ENCODE measurements at regions not wholly inside any gene's neighbourhood (a gene's known extent, or its start where the extent isn't known, plus 50 kb on each side); places are given as distances from the start of the nearest gene placed in this dataset.
"Not testable (repeated sequence)": the region's sequence is repeated elsewhere in the genome, so short reads cannot be mapped to it uniquely, and the experiment has no call there.

GRCh38 chr2:18062892-18063291 is 184.4 kb downstream of the KCNS3 start:
- in situ Hi-C loops (cut with HindIII; ENCODE audit: low sequenced_read_pairs) = no loop called here

GRCh38 chr2:18061717-18062116 is 183.2 kb downstream of the KCNS3 start:
- in situ Hi-C loops (cut with HindIII; ENCODE audit: low sequenced_read_pairs) = no loop called here

DNA sequence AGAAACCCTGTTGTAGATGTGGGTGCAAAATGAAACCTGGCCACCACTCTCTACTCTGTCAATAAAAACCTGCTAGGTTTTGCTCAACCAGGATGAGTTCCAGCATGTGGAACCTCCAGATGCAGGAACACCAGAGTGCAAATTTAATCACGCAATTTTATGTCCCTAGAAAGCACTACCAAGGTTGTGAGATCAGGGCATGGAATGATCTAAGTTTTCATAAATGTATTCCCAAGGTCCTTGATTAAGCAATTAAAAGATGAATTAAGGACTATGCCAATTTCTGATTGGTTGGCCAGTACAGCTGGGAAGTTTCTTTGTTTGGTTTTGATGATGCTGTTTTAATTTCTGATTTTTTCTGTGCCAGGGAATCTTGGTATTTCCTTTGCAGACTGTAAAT is 179.2 kb downstream of the KCNS3 start:
- in situ Hi-C loops (cut with HindIII; ENCODE audit: low sequenced_read_pairs) = no loop called here

DNA sequence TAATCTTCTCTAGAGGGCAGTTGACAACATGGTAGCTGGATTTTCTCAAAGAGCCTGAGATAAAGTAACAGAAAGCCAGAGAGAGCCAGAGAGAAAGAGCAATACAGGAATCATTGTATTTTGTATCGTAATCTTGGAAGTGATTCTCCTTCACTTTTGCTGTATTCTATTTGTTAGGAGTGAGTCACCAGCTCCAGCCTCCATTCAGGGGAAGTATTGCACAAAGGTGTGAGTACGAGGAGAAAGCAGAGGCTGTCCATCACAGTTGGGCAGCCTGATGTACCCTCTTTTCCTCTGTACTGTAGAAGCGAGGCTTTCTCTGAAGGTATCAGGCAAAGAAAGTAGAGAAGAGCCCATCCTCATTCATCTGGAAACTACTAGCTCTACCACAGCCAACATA is 176.8 kb downstream of the KCNS3 start:
- in situ Hi-C loops (cut with HindIII; ENCODE audit: low sequenced_read_pairs) = no loop called here

DNA sequence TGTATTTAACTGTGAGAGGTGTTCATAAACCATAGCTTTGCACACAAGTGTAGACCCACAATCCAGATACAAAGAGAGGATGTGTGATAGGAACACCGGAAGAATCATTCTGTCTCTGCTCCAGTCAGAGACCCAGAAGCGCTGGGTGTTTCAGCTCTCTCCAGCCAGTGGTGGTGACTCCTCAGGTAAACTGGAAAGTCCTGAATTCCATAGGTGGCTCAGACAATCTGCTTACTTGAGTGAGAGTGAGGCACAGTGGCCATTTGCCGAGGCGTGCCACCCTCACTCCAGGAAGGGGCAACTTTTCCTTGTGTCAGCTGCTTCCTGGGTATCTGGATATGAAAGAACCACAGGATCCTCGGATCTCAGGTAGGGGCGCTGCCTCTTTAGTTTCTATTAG is 171.5 kb downstream of the KCNS3 start:
- in situ Hi-C loops (cut with HindIII; ENCODE audit: low sequenced_read_pairs) = no loop called here

GRCh38 chr2:18049325-18049724 is 170.9 kb downstream of the KCNS3 start:
- in situ Hi-C loops (cut with HindIII; ENCODE audit: low sequenced_read_pairs) = no loop called here

- in situ Hi-C loops (cut with HindIII; ENCODE audit: low sequenced_read_pairs) = no loop called here
Measured at GRCh38 chr2:18047896-18048657, 169.6 kb downstream of the KCNS3 start.

GRCh38 chr2:18047213-18047611 is 168.7 kb downstream of the KCNS3 start:
- in situ Hi-C loops (cut with HindIII; ENCODE audit: low sequenced_read_pairs) = no loop called here

DNA sequence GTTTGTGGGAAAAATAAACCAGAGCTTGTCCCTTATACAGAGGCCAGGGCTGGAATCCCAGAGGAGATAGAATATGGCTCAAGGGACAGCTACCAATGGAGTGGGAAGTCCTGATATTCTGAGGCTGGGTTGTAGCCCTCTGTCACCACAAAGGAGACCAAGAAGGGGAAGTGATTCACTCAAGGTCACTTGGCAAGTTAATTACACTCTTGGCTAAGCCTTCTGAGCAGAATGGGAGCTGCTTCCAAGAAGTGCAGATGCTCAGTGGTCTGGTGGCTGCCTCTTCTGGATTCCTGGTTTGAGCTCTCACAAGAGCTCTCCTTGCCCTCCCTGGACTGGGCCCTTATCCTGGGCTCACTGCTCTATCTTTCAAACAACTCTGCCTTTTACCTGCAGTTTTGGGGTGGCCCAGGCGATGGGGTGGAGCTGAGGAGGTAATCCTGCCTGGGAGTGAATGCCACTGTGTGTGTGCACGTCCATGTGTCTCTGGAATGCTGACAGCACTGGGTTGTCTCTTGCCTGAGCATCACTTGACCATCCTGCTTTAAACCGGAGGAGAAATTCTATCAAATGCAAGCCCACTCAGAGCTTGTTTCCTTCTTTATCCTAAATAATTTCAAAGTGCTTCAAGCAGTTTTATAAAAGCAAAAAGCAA is 168.2 kb downstream of the KCNS3 start:
- in situ Hi-C loops (cut with HindIII; ENCODE audit: low sequenced_read_pairs) = no loop called here

DNA sequence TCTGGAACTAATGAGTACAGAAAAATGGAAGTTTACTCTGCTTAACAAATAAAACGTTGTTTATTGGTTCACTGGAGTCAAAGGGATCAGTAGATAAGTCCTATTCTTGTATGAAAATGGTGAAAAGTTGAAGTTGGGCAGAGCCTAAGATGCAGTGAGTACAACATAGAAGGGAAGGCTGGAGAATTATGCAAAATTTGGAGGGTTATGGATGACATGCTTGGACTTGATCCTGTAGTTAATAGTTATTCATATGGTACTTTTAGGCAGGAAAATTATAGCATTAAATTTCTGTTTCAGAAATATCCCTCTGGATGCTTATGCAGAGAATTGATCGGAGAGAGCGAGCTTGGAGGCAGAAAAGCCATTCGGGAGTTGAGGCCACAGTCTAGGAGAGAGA is 167.6 kb downstream of the KCNS3 start:
- in situ Hi-C loops (cut with HindIII; ENCODE audit: low sequenced_read_pairs) = no loop called here

- in situ Hi-C loops (cut with HindIII; ENCODE audit: low sequenced_read_pairs) = no loop called here
Measured at GRCh38 chr2:18045230-18045629, 166.8 kb downstream of the KCNS3 start.

- in situ Hi-C loops (cut with HindIII; ENCODE audit: low sequenced_read_pairs) = not testable (repeated sequence)
Measured at GRCh38 chr2:18017381-18017780, 138.9 kb downstream of the KCNS3 start.

- in situ Hi-C loops (cut with HindIII; ENCODE audit: low sequenced_read_pairs) = no loop called here
Measured at GRCh38 chr2:18009891-18010290, 131.4 kb downstream of the KCNS3 start.

DNA sequence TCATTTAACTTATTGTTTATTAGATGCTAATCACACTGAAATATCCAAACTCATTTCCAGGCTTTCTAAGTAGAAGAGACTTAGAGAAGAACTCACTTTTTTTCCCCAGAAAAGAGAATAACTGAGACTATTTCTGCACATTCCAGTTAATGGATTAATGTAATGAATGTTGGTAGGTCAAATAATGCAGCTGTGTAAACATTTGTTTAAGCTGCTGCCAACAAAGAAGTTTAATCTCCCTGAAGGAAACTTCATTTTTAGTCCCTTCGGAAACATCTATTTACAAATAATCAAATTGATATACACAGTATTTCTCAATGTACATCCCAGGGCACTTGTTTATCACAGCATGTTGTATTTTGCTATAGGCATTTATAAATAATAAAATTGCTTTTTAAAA is 126.9 kb downstream of the KCNS3 start:
- in situ Hi-C loops (cut with HindIII; ENCODE audit: low sequenced_read_pairs) = no loop called here

DNA sequence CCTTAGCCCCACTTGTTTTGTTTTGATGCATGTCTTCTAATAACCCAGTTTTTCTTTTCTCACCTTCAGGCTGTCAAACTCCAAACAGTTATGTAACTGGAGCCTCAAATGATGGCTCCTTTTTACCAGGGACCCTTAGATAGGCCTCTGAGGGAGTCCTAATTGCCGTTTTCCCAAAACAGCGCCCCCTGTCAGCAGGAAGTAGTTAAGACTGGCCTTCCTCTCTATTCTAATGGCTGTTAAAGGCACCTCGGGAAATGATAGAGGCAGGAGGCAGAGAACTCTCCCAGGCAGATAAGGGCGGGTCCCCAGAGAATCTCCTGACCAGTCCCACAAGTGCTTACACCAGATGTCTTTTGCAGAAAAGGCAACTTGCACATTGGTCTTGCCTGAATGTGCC is 123.2 kb downstream of the KCNS3 start:
- in situ Hi-C loops (cut with HindIII; ENCODE audit: low sequenced_read_pairs) = no loop called here

- in situ Hi-C loops (cut with HindIII; ENCODE audit: low sequenced_read_pairs) = no loop called here
Measured at GRCh38 chr2:17996978-17997377, 118.5 kb downstream of the KCNS3 start.

GRCh38 chr2:17995593-17995992 is 117.1 kb downstream of the KCNS3 start:
- in situ Hi-C loops (cut with HindIII; ENCODE audit: low sequenced_read_pairs) = no loop called here

Measured in DLD1 (cell line).